Activated CD4-positive, alpha-beta T cell treated with anti-CD3 and anti-CD28 coated beads, Interleukin-2, amount 50 U/mL, for 48 hours (primary cell): ENCODE measurements at regions not wholly inside any gene's neighbourhood (a gene's known extent, or its start where the extent isn't known, plus 50 kb on each side); places are given as distances from the start of the nearest gene placed in this dataset.
A peak's percentile ranks its signal among the peaks of the same experiment; 100 is the strongest.

Source experiments
- DNase-seq, 2 experiments: peaks; one replicate each; pipeline ENCODE4 v3.0.0-alpha.2; 2020

DNA sequence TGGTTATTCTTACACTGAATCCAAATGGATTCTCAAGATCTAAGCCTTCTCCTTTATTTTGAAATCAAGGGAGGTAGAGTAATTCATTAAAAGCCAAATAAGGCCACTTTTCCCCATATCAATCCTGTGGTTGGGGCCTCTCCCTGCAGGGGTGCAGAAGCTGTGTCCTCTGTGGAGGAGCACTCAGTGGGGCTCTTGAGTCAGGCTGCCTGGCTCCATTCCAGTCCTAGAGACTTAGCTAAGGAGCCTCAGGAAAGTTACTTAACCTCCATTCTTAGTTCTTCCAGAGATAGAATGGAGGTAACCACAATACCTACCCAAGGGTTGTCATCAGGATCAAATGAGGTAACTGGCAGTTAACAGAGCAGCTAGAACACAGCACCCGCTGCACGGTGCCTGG, 564.3 kb downstream of the CMPK2 start:
- DNase-seq, result no peak

GRCh38 chr2:6308986-6309385, 556.7 kb downstream of the CMPK2 start:
- DNase-seq, result no peak

- DNase-seq, result no peak
Observed at GRCh38 chr2:6309415-6310255, 556.1 kb downstream of the CMPK2 start.

DNA sequence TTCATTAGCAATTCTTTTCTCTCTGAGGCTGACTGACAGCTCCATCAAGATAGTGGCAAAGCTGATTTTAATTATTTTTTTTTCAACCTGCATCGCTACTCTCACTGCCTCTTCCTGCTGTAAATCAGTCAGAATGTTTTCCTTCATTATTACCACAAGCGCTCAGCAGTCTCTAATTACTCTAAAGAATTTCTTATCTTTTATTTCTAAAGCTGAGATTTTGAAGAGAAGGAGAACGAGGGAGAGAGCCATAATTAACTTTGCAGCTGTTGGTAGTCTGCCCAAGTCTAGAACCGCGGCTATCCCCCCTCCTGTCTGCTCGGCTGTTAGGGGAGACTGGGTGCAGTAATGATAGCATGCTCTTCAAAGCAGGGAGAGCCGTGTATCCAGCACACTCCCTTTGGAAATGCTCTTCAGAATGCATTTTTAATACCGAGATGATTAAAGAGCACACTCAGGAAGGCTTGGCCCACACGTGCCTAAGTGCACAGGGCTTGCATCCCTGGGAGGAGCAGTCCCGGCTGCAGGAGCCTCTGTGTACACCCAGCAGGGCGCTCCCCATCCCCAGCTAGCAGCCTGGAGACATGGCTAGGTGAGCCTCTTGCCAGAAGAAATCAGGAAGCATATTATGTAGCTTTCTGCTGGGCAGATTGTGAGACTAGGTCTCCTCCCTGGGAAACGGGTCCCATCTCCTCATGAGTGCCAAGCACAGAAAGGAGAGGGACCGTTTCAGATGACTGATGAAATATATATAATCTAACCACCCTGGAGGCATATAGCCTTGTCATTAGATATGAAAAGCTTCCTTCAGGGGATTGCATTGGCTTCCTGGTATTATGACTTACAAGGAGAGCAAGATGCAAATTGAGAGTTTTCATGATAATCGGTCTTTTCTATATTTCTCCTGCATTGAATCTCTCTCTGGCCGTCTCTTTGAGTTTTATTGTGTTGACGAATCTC, 555.2 kb downstream of the CMPK2 start:
- DNase-seq, result no peak

- no peak for DNase-seq
Observed at GRCh38 chr2:6312367-6312766, 553.3 kb downstream of the CMPK2 start.

- no peak for DNase-seq
Observed at GRCh38 chr2:6314218-6314960, 551.3 kb downstream of the CMPK2 start.

DNA sequence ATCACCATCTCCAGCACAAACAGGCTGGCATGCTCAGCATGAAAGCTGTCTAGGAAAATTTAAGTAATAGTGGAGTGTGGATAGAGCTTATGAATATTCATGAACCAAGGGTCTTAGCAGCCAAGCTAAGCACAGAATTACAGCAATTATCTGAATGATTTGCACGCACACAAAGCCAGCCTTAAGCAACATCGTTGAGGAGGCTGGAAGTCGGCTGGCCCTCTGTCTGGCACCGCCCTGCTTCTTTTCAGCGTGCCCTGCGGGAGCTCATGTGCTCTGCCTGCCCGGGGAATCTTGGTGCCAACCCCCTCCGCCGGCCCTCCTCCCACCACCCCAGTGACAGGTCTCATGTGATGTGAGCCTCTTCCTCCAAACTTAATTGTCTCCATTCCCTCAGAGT, 540.1 kb downstream of the CMPK2 start:
- no peak for DNase-seq

GRCh38 chr2:6326958-6327357, 538.7 kb downstream of the CMPK2 start:
- DNase-seq, result no peak

- no peak for DNase-seq
Observed at GRCh38 chr2:6336752-6337471, 528.8 kb downstream of the CMPK2 start.

GRCh38 chr2:6337472-6337820, 528.3 kb downstream of the CMPK2 start:
- DNase-seq, result no peak

DNA sequence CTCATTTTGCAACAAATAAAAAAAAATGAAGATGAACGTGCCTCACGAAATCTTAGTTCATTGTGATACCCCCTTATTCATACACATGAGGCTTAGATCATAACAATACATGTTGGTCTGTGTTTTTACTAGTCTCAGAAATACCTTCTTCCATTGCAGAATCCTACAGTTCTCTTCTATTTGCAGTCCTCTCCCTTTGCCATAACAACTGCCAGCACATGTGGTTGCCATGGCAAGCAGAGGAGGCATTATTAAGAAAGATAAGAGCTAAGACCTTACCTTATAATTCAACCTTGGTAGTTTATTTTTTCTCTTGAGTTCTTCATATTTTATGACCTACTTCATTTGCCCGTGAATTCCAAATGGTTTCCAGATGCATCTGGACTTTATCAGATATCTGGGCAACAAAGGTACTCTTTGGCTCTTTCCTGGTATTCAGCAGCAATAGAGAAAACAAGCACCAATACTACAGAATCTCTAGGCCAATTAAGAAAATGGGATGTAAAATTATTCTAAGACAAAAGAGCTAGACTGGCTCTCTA, 524.0 kb downstream of the CMPK2 start:
- DNase-seq, result no peak

- no peak for DNase-seq
Observed at GRCh38 chr2:6342273-6342920, 523.3 kb downstream of the CMPK2 start.

GRCh38 chr2:6343076-6343475, 522.6 kb downstream of the CMPK2 start:
- no peak for DNase-seq

- no peak for DNase-seq
Observed at GRCh38 chr2:6352247-6352646, 513.5 kb downstream of the CMPK2 start.

GRCh38 chr2:6352906-6353515, 512.7 kb downstream of the CMPK2 start:
- DNase-seq, result peak; percentile 2 to 3

DNA sequence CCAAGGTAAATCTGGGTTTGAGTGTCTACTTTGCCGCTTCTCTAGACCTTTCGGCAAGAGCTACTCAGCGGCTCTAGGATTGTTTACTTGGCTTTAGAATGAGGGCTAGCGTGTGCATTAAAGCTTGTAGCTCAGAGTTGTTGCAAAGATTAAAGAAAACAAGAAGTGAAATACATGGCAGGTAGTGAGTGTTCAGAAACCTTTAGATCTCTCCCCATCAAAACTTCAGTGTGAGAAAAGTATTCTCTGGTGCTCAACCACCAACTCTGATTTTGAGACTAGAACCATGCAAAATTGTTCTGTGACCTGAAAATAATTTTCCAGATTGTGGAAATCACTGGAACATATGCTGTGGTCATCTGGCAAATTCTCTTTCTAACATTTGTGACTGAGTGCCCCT, 512.0 kb downstream of the CMPK2 start:
- DNase-seq, result no peak

- DNase-seq, result no peak
Observed at GRCh38 chr2:6354546-6354945, 511.2 kb downstream of the CMPK2 start.

- DNase-seq, result no peak
Observed at GRCh38 chr2:6355886-6356761, 509.6 kb downstream of the CMPK2 start.

GRCh38 chr2:6358546-6358945, 507.2 kb downstream of the CMPK2 start:
- DNase-seq, result no peak

GRCh38 chr2:6358985-6359384, 506.7 kb downstream of the CMPK2 start:
- no peak for DNase-seq
